Gastrocnemius medialis (tissue), 4 donors: ENCODE measurements at regions not wholly inside any gene's neighbourhood (a gene's known extent, or its start where the extent isn't known, plus 50 kb on each side); places are given as distances from the start of the nearest gene placed in this dataset.

Experiments used
- POLR2A ChIP-seq, 2 donors: fragments of 450-650 bp; IDR thresholded peaks; one replicate each; pipeline ENCODE4 v1.6.1; 2017; ENCODE audit warnings: antibody characterized with exemption in 2 of 2, mild to moderate bottlenecking in 2 of 2, moderate library complexity in 2 of 2
- TF ChIP-seq, protein P1 (sequence below), 5 experiments: fragments of 450-650 bp in 3 of 5; fragments of 200-600 bp in 2 of 5; sonication (generic) in 2 of 5; IDR thresholded peaks in 4 of 5; conservative IDR thresholded peaks in 1 of 5; 1 replicate in 4 of 5; 2 replicates in 1 of 5; pipeline ENCODE4 v1.5.1; 2016 to 2019; ENCODE audit warnings: antibody characterized with exemption in 5 of 5, mild to moderate bottlenecking in 3 of 5, moderate library complexity in 3 of 5

- TF ChIP-seq, protein P1, sequence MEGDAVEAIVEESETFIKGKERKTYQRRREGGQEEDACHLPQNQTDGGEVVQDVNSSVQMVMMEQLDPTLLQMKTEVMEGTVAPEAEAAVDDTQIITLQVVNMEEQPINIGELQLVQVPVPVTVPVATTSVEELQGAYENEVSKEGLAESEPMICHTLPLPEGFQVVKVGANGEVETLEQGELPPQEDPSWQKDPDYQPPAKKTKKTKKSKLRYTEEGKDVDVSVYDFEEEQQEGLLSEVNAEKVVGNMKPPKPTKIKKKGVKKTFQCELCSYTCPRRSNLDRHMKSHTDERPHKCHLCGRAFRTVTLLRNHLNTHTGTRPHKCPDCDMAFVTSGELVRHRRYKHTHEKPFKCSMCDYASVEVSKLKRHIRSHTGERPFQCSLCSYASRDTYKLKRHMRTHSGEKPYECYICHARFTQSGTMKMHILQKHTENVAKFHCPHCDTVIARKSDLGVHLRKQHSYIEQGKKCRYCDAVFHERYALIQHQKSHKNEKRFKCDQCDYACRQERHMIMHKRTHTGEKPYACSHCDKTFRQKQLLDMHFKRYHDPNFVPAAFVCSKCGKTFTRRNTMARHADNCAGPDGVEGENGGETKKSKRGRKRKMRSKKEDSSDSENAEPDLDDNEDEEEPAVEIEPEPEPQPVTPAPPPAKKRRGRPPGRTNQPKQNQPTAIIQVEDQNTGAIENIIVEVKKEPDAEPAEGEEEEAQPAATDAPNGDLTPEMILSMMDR (IDR thresholded peaks at IDR 0.05 in 4 of 5, conservative IDR thresholded peaks at IDR 0.05 in 1 of 5): no peak
- no peak for TF ChIP-seq POLR2A (IDR thresholded peaks at IDR 0.05)
Observed at GRCh38 chr2:122157158-122157557, 401.7 kb downstream of the TSN start.
